ENCODE measurements at regions not wholly inside any gene's neighbourhood (a gene's known extent, or its start where the extent isn't known, plus 50 kb on each side); places are given as distances from the start of the nearest gene placed in this dataset.
"Not testable (repeated sequence)": the region's sequence is repeated elsewhere in the genome, so short reads cannot be mapped to it uniquely, and the experiment has no call there.

DNA sequence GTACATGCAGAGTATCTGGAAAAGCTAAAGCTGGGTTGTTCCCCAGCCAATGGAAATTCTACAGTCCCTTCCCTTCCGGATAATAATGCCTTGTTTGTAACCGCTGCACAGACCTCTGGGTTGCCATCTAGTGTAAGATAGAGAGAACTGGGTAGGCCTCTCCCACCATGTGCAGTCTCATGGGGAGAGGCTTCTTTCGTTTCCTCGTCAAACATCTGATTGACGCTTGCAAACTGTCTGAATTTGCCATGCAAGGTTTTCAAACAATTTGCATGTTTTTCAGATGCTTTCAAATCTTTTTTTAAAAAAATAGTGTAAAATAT, 69.7 kb upstream of the NOTCH2NLA start:
- POLR2A ChIA-PET; CTCF ChIA-PET; DNase-seq (ENCODE audit: extremely low spot score): not testable (repeated sequence)

DNA sequence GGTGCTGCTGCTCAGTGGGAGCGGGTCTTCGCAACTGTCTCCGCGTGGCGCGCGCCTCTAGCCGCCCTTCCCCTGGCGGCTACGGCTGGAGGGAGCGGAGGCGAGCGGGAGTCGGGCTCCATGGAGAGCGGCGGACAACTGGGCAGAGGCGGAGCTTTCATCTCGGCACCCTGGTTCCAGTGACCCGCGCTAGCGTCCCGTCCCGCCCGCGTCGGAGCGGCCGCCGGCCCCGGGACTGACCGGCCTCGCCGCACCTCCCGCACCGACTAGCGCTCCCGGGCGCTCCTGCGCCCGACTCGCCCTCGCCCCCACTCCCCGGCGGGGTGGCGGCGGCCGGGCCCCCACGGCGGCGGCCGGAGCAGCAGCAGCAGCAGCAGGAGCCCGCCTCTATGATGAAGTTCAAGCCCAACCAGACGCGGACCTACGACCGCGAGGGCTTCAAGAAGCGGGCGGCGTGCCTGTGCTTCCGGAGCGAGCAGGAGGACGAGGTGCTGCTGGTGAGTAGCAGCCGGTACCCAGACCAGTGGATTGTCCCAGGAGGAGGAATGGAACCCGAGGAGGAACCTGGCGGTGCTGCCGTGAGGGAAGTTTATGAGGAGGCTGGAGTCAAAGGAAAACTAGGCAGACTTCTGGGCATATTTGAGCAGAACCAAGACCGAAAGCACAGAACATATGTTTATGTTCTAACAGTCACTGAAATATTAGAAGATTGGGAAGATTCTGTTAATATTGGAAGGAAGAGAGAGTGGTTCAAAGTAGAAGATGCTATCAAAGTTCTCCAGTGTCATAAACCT, 69.2 kb upstream of the NOTCH2NLA start:
- DNase-seq (ENCODE audit: extremely low spot score); POLR2A ChIA-PET; CTCF ChIA-PET: not testable (repeated sequence)

DNA sequence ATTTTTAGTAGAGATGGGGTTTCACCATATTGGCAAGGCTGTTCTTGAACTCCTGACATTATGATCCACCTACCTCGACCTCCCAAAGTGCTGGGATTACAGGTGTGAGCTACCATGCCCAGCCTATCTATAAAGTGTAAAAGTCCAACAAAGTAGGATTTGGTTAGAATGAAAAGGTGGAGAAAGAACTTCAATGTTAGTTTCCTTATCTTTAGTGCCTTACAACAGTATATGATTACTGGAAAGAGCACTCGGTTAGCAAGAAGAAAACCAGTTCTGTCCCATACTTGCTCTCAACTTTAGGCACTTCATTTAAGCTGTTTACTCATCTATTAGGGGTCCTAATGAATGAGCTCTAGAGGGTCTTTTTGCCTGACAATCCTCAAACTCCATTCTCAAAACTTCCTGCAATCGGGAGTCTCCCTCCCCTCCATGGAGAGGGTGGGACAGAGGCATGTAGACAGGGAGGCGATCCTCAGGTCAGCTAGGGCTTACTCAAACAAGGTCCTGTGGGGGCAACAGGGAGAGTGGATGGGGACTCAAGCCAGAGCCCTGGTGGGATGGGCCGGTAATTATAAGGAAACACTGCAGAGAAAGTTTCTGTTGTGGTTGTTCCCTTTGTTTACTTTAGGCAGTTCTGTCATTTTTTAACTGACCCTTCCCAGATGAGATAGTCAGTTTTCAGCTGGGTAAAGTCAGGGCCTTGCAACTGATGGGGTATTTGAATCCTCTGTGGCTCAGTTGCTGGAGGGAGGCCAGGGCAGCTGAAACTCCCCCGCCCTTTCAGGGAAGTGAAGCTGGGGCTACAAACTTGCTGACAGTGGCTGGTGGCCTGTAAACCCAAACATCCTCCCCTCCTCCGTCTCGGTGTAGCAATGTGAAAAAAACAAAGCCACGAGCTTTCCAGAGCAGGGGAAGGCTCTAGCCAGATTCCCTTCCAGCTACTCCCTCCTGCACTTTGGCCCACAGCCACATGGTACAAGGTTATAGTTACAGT, 64.4 kb upstream of the NOTCH2NLA start:
- POLR2A ChIA-PET; DNase-seq (ENCODE audit: extremely low spot score); CTCF ChIA-PET: not testable (repeated sequence)

DNA sequence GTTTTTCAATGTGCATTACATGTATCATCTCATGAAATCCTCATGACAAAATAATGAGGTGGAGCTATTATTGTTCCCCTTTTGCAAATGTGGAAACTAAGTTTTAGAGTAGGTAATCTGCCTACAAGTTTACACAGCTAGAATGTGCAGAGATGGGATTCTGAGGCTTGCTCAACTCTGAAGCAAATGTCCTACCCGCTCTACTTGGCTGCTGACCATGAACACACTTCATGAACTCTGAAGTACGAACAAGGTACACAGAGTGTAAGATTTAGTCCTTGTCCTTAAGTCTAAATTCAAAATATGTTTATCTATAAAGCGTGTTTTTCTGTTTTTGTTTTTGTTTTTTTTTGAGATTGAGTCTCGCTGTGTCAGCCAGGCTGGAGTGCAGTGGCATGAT, 63.6 kb upstream of the NOTCH2NLA start:
- POLR2A ChIA-PET; DNase-seq (ENCODE audit: extremely low spot score); CTCF ChIA-PET: not testable (repeated sequence)

DNA sequence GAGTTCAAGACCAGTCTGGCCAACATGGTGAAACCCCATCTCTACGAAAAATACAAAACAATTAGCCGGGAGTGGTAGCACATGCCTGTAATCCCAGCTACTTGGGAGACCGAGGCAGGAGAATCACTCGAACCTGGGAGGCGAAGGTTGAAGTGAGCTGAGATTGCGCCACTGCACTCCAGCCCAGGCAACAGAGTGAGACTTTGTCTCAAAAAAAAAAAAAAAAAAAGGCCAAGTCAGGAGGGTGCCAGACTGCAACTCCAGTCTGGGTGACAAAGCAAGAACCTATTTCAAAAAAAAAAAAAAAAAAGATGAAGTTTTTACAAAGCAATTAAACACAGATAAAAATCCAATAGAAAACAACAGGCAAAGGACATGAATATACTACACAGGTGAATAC, 59.1 kb upstream of the NOTCH2NLA start:
- DNase-seq (ENCODE audit: extremely low spot score); CTCF ChIA-PET; POLR2A ChIA-PET: not testable (repeated sequence)

DNA sequence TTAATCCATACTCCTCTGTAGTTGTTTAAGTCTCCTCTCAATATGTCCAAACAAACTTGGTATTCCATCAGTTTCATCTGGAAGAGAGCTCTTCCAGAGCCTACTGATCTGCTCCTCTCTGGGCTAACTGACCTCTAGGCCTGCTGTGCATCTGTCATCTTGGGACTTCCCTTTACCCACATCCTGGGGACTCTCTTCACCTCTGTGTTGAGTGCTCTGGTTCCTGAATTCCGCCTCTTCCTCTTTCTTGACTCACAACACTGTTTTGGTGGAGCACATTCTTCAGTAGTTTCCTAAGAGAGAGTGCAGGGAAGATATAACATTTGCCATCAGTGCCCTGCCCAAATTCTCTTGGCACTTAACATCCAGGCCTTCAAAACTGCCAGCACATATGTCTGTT, 55.9 kb upstream of the NOTCH2NLA start:
- CTCF ChIA-PET: not testable (repeated sequence)

DNA sequence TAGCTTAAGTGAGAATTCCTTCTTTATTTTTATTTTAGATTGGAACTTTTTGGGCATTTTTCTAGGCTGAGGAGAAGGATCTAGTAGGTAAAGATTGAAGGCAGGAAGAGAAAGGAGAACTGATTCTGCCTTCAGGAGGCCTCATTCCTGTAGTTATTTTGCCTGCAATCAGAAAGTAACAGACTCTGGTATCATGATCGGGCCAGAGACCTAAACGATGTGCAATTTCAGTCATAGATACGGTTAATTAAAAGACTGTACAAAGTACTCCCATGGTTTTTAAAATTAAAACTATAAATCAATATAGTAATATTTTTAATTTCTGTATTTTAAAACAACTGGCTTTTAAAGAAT, 54.7 kb upstream of the NOTCH2NLA start:
- CTCF ChIA-PET; POLR2A ChIA-PET; DNase-seq (ENCODE audit: extremely low spot score): not testable (repeated sequence)

More for the DNA sequence above, 55.9 kb upstream of the NOTCH2NLA start:
- POLR2A ChIA-PET; DNase-seq (ENCODE audit: extremely low spot score): not testable (repeated sequence)

DNA sequence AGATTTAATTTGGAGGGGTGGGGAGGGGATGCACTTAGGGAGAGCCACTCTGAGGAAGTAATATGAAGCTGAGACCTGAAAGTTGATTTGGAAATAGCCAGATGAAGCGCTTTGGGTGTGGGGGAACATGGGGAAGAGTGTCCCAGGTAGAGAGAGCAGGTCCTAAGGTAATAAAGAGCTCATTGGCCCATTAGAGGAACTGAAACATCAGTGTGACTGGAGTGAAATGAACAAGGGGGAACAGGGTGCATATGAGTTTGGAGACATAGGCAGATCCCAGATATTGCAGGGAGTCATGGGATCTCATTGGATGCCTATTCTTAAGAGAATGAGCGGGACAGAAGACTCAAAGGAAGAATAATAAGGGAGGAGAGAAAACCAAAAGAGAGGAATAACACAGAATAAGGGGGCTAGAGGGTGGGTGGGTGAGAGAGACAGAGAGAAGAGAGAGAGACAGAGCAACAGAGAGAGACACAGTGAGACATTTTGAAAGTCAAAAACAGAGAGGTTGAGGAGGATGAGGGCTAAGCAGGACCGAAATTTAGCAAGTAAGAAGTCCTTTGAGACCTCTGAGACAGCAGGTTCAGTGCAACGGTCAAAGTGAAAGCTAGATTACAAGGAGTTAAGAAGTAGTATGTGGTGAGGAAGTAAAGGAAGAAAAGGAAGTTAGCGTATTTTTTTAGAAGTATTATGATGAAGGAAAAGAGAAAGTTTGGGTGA, 54.1 kb upstream of the NOTCH2NLA start:
- POLR2A ChIA-PET; DNase-seq (ENCODE audit: extremely low spot score); CTCF ChIA-PET: not testable (repeated sequence)

DNA sequence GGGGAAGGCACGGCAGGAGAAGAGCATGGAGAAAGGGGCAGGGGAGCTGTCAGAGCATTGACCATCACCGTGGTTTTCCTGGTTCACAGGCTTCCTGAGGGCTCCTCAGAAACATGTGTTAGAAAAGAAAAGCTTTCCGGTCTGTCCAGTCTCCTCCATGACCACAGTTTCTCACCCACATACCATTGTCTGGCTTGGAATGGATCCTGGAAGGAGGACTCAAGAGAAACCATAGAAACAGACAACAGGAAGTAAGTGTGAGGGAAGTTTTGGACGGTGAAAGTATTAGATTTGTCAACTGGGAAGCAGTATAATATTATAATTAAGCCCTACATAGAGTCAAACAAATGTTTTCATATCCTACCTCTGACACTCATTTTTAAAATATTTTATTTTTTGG, 52.7 kb upstream of the NOTCH2NLA start:
- DNase-seq (ENCODE audit: extremely low spot score); POLR2A ChIA-PET; CTCF ChIA-PET: not testable (repeated sequence)

DNA sequence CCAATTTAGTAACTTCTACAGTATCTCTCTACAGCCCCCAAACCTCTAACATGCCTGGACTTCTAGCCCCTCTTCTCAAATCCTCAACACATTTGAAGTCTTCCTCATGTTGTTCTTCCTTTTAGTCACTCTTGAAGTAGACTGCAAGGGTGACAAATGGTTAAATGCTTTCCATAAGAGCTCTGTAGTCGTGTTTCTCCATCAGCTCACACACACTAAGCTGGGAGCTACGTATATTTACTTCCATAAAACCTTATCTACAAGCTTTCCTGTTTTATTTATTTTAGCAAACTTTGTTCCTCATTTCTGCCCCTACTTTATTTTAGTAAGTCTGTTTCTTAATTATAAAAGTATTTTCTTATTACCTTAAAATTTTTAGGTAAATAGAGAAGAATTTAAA, 49.9 kb upstream of the NOTCH2NLA start:
- DNase-seq (ENCODE audit: extremely low spot score); POLR2A ChIA-PET; CTCF ChIA-PET: not testable (repeated sequence)
